HG03280 (cell line): ENCODE measurements at regions not wholly inside any gene's neighbourhood (a gene's known extent, or its start where the extent isn't known, plus 50 kb on each side); places are given as distances from the start of the nearest gene placed in this dataset.
A peak's percentile ranks its signal among the peaks of the same experiment; 100 is the strongest.

Experiments used
- ATAC-seq: cut with Tn5 transposase; IDR thresholded peaks from one replicate; pipeline ENCODE4 v1.9.1; 2021; ENCODE audit warnings: mild to moderate bottlenecking, moderate library complexity; ENCODE audit not compliant: unreplicated experiment

DNA sequence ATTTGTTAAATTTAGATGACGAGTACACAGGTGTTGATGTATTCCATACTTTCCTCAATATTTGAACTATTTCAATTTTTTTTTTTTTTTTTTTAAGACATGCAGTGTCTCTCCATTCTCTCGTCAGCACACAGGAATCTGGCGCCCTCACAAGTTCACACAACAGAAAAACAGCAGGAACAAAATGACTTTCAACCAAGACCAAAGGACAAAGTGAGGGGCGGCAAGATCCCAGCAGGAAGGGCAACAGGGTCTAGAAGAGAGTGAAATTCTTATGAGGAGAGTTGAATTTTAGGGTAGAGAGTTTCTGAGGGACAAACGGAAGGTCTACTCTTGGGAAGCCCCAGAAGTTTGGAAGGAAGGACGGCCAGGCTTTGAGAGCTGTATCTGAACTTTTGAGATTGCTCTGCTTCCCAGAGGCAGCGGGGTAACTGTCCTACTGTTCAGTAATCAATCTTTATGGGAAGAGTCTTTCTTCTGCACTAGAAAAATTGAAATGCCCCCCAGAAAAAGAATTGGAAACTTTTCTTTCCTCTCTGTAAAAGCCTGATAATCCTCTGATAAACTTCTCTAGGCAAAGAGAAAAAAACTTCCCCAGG is 760.2 kb downstream of the RAB28 start:
- ATAC-seq = no peak

DNA sequence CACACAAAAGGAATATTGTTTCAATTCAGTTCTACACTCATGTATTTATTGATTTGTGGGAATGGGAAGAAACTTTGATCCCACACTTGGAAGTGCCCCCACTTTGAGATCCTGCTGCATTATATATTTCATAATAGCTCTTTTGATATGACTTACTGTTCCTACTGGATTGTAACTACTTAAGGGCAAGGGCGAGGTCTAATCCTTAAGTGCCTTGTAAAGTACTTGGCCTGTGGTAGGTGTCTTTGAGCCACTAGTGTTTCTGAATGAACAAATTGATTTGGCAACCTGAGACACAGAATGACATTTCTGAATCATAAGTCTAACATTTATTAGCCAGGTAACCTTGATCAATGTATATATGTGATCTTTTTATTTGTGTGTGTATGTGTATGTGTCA is 767.2 kb downstream of the RAB28 start:
- ATAC-seq = no peak

DNA sequence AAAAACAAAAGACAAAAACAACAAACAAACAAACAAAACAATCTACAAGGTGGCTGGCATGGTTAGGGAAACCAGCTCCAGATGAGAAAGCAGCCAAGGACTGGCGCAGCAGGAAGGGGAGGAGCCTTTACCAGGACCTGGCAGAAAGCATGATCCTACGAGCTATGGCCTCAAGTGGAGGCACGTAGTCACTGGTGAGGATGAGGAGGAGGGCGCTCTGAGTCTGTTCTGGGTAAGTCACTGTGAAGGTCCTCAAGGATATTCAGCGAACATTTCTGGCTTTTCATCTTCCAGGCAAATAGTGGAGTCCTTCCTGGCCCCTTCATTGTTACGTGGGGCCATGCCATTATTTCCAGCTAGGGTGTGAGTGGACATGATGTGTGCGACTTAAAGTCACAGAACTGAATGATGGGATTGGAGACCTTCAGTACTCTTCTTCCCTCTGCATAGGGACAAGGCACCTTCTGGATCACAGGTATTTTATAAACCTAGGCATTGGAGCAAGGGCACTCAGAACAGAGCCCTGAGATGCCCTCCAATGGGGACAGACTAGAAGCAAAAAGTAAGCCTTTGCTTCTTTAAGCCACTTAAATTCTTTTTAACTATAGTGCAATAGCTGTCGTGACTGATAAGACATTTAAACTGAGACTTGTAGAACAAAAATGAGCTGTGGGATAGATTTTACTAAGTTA is 771.3 kb downstream of the RAB28 start:
- no peak for ATAC-seq

DNA sequence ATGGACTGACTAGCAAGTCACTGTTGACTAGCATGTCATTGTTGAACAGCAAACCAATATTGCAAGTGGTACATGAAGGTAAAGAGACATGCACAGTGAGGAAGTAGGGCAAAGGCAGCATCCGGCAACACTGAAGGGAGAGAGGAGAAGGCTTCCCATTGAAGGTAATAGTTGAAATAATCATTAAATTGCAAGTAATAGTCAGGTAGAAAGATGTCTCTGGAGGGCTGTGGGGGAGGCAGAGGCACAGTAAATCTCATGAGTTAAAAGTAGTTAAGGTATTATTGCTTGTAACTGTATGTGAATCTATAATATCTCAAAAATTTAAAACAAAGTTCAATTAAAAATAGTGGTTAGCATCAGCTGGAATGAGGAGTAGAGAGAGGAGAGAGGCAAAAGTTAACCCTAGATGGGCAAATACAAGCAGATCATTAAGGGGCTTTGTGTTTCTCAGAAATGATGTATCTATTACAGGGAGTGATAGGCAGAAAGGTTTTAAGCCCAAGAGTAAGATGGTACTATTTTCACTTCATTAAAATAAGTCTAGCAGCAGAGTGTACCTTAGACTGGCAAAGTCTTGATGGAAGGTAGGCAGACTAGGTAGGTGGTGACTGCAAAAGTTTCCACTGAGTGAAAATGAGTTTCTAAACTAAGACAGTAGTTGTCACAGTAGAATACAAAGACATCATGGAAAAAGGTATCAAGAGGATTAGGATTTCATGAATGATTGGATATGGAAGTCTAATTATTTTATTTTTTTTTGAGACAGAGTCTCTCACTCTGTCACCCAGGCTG is 776.6 kb downstream of the RAB28 start:
- no peak for ATAC-seq

DNA sequence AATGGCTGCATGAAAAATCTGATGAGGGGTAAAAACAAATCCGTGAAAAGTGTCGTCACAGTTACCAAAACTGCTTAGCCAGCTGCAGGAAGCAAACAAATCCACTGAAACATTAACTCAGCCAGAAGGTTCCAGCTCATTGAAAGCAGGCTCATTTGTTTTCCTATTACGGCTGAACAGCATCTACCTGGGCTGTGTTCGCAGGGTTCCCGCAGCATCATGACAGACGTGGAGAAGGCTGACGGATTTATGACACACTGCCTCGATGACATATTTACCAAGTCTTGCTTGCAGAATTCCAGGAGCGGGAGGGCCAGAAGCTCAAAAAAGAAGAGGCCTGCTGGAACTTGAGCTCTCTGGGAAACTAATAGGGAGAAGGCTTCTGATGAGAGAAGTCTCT is 781.1 kb downstream of the RAB28 start:
- no peak for ATAC-seq

DNA sequence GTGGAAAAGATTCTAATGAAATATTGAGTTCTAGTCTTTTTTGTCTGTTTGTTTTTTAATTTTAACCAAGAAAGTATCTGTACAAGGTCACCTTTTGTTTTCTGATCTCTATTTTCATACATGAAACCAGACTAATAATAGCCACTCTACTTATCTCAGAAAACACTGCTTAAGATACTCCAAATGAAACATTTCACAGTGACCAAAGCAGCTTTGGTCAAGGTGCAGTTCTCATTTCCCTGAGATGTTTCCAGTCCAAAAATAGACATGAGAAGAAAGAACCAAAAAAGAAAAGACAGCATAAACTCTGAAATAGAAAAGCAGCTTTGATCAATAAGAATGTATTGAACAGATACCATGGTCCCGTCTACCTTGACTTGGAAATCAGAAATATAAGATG is 782.8 kb downstream of the RAB28 start:
- ATAC-seq = peak; percentile 83

DNA sequence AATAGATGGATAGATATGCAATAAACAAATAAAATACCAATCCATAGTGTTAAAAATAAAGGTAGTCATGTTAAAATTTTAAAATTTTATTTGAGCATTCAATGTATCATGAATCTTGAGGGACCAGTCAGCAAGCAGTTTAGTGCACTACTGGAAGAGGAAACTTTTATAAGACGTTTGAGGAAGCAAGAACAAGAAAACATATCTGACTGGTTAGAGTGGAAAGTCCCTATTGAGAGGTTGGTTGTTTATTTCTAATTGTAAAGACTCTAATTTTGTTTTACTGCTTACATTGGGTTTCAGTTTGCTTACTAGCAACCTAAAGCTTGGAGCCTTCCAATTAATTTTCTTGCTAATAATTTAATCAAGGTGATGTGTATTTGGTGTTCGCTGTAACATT is 786.2 kb downstream of the RAB28 start:
- peak; percentile 49 for ATAC-seq

DNA sequence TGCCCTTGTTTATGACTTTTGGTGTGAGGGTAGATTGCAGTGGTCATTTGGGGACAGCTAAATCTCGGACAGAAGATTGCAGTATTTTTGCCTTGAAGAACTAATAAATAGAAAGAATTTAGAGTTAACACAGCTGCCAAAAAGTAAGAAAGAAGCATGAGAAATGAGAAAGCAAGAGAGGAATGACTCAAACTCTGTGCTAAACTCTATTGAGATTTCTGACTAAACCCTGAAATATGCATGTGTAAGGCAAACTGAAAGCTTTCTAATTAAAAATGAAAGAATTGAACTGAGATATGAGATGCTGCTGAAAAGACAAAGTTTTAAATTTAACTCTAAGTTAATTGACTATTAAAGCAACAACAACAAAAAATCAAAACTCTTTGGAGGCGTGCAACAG is 791.3 kb downstream of the RAB28 start:
- no peak for ATAC-seq

DNA sequence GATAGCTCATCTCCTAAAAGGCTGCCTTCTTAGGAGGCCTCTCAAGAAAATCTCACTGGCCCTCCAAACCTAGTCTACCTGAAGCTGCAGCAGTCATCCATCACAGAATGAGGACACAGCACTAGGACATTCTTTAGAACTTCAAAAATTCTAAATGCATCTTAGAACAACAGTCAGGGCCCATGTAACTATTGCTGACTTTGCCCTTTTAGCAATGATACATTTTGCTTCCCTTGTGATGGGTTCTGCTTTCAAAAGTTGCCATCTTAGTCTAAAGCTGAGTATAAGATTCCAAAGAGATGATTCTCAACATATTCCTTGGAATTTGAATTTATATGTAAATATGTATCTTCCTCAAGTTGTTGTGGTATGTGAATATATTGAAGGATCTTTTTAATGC is 793.0 kb downstream of the RAB28 start:
- no peak for ATAC-seq

DNA sequence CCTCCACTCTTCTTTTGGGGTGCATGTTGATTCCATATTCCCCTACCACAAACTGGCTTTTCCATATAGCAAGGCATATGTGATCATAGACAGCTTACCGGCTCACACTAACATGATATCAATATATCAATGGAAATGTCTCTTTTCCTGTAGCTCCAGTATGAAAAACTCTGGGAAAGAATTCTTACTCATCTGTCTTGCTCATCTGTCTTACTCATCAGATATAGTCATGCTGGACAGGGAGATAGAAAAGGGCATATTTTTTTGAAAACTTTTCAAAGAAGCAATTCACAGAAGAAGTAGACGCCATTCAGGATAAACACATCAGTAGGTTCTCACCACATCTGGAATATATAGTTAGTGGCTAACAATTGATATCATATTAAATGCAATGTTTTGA is 794.7 kb downstream of the RAB28 start:
- ATAC-seq = no peak

DNA sequence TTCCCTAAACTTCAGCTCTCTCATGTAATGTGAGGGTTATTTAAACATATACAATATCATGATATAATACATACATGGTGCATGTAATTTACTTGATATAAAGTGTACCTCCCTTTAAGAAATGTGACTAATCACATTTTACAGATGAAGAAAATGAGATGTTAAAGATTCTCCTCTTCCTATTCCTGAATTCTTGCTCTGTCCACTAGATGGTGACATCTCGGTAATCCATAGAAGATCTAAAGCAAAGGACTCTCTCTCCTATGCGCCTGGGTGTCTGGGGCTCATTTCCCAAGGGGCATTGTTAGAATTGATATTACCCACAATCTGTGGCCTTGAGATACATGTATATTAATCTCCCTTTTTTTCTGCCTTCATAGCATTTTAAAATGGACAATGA is 804.9 kb downstream of the RAB28 start:
- no peak for ATAC-seq

DNA sequence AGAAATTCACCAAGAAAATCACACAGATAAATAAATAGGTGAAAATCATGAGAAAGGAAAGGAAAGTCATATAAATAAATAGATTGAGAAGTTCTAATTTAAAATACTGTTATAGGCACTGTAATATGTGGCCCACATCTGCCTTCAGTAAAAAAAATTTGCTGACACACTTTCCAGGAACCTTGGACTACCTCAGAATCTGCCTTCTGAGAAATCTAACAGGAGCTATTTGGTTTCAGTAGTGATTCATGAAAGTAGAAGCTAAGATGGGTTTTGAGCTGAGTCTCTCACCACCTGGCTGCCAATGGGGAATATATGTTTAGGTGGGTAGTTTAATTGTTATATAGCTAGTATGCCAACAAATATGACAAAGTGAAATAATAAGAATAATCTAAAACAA is 810.0 kb downstream of the RAB28 start:
- ATAC-seq = no peak

DNA sequence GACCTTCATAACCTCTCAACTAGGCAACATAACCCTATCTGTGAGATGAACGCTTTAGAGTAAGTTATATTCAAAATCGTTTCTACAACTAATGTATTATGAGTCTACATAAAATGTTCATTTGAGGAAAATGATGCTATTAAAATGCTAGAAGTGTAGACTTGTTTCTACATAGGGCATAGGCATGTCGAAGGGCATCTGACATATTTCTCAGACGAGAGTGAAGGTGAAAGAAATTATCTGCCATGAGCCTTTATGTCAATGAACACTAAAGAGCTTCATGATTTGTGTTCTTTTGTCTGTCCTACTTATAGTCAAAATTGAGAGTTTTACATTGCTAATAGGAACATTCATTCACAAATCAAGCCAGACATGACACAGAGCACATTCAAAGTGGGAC is 811.8 kb downstream of the RAB28 start:
- no peak for ATAC-seq

DNA sequence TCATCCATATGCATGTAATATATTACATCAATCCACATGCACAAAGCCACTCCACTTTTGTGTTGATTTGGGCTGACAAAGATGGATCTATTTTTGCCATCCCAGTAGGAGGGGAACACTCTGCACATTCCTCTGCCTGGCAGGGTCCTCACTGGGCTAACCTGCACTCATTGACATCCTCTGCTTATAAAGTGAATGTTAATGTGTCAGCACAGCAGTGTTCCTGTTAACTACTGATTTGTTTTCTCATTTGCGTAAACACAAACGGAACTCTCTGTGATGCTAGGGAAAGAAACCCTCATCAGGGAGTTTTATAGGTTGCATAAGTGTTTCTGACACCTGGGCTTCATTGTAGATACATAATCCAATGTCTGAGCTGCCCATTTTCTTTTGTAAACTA is 826.0 kb downstream of the RAB28 start:
- no peak for ATAC-seq

DNA sequence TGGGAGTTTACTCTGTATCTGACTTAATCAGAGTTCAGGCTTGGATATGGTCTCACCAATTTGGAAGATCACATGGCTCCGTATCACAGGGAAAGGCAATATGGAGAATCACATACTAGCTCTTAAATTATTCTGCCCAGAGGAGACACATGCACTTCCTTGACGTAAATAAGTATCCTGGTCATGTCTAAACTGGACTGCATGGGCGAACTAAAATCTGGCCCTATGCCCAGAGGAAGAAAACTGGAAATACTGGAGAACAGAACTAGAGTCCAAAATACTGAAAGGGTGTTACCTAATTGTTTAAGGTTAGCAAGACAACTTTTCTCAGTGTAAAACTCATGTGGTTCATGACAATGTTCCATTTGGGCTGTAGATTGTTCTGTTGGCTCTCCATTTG is 832.3 kb downstream of the RAB28 start:
- no peak for ATAC-seq

DNA sequence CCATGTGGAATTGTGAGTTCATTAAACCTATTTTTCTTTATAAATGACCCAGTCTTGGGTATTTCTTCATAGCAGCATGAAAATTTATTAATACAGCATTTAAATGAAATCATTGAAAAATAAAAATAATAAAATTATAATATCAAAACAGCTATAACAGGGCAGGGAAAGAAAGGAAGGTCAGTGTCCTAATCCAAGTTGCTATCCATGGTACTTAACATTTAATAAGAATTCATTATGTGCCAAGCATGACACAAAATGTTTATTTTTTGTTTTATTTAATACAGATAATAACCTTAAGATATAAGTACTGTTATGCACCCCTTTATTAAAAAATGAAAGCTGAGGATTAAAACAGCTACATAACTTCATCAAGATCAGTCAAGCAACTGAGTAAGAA is 838.4 kb downstream of the RAB28 start:
- ATAC-seq = no peak

DNA sequence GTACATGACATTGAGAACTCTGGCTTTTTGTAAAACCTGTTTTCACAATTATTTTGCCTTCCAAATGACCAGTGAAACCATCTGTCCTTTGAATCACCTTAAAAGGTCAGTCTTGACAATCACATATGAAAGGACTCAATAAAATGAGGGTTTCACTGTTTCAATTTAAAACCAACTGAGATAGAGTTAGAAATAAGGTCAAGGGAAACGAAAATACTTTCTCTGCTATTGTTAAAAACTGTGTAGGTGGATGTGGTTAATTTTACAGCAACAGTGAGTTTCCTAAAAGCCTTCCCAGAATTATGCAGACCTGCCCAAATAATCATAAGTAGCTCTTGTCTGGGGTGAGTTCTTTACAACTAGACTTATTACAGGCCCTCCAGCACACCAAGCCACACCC is 839.9 kb downstream of the RAB28 start:
- ATAC-seq = no peak

DNA sequence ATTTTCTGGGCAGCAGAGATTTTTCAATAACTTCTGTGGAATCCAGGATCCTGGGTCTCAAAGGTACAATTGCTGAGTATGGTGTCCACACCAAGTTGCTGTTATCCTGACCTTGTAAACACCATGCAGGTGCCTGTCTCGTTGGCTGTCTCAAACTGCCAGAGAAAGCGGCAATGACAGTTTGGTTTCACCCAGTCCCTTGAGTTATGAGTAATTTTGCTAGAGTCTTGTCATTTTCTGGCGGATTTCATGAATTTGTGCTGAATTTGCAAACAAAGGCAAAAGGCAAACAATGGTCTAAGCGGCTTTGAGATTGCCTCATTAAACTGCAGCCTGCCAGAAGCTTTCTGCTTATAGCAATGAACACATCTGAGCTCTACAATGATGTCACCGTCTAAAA is 847.9 kb downstream of the RAB28 start:
- no peak for ATAC-seq

DNA sequence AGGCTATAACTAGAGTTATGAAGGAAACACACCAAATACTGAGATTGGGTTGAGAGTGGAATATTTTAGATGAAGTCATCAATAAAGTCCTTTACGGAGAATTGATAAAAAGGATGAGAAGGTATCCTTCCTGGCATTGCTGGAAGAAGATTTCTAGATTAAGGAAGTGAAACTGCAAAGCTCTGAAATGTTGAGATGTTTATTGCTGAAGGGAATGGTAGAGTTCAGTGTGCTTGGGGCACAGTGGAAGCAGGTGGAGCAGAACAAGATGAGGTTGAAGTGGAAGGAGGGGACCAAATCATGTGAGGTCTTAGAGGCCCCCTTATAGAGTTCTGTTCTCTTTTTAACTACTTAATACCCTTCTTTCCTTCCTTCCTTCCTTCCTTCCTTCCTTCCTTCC is 848.5 kb downstream of the RAB28 start:
- ATAC-seq = no peak

DNA sequence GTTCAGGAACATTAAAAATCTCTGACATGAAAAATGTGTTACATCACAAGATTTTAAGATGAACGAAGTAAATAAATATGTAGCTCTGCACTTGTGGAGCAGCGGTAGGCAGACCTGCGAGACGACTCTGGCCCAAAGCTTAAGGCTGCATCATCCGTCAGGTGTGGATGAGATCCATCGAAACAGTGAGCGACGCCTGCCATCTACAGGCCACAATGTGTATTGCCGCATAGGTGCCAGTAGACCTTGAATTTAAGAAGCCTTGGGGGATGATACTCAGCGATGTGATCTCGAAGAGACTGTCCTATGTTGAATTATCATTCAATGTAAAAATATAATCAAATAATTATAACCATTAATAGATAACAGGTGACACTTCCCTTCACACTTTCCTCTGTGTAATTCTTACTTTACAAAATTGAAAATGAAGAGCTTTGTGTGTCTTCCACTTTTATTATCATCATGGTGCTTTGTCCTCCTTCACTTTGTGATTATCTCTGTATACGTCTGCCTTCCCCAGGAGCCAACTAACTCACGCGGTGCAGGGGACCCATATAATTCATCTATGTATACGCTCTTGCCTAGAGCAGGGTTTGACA is 851.0 kb downstream of the RAB28 start:
- peak; percentile 94 for ATAC-seq

DNA sequence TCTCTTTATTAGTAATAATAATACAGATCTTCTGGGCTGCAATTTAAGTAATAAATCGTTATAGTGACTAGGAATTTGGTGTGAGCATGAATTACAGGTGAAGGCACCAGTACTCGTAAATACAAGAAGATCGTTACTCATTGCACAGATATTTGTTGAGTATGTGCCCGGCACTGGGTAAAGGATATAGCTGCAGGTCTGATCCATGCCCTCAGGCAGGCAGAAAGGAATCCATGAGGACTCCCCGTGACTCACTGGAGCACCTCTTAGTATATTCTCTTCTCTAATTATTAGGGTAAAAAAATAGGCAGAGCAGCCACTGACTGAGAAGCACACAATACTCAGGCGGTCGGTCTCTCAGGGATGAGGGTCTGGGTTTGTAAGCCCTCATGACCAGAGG is 868.3 kb downstream of the RAB28 start:
- ATAC-seq = no peak

DNA sequence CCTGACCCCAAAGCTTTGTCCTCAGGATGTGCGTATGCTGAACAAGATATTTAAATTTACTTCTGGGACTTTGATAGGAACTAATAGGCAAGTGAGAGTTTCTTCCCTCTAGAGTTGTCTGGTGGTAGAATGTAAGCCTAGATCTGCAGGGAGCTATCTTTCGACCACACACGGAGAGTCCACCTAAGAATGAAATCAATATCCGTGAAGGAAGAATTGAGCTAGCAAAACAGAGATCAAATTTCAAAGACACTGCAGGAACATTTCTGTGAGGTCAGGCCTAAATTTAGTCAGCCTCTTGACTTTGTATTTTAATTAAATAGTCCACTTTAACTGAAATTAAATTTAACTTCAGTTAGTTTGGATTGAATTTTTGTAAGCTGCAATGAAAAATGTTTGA is 871.3 kb downstream of the RAB28 start:
- ATAC-seq = no peak
